Neural progenitor cell (in vitro differentiated cells): ENCODE measurements at regions not wholly inside any gene's neighbourhood (a gene's known extent, or its start where the extent isn't known, plus 50 kb on each side); places are given as distances from the start of the nearest gene placed in this dataset.
"Not testable (repeated sequence)": the region's sequence is repeated elsewhere in the genome, so short reads cannot be mapped to it uniquely, and the experiment has no call there.

Experiments used
- DNase-seq: peaks from one replicate; pipeline ENCODE4 v3.0.0-alpha.2; 2016; ENCODE audit warnings: low spot score
- H2AFZ ChIP-seq: fragments of 200-600 bp; sonication (generic); replicated peaks from 2 replicates; pipeline ENCODE4 v1.6.1; 2016; ENCODE audit warnings: antibody characterized with exemption
- H3F3A ChIP-seq: fragments of 200-600 bp; sonication (generic); 2 replicates; pipeline ENCODE4 v1.6.1; 2016; ENCODE audit warnings: antibody characterized with exemption, low read depth
- H3K27ac ChIP-seq: fragments of 200-600 bp; sonication (generic); 2 replicates; pipeline ENCODE4 v1.5.1; 2016; ENCODE audit warnings: mild to moderate bottlenecking
- H3K27me3 ChIP-seq: fragments of 200-600 bp; sonication (generic); 2 replicates; pipeline ENCODE4 v1.6.1; 2016; ENCODE audit warnings: mild to moderate bottlenecking, moderate library complexity
- H3K36me3 ChIP-seq: fragments of 200-600 bp; sonication (generic); 2 replicates; pipeline ENCODE4 v1.5.1; 2016
- H3K4me1 ChIP-seq: fragments of 200-600 bp; sonication (generic); 2 replicates; pipeline ENCODE4 v1.6.1; 2016; ENCODE audit warnings: mixed run types
- H3K4me2 ChIP-seq: fragments of 200-600 bp; sonication (generic); 2 replicates; pipeline ENCODE4 v1.6.1; 2016
- H3K4me3 ChIP-seq: fragments of 200-600 bp; sonication (generic); 2 replicates; pipeline ENCODE4 v1.5.1; 2016
- H3K79me2 ChIP-seq: fragments of 200-600 bp; sonication (generic); 2 replicates; pipeline ENCODE4 v1.6.1; 2016; ENCODE audit warnings: low read depth
- H3K9ac ChIP-seq: fragments of 200-600 bp; sonication (generic); 2 replicates; pipeline ENCODE4 v1.6.1; 2016
- H3K9me3 ChIP-seq: fragments of 200-600 bp; sonication (generic); 2 replicates; pipeline ENCODE4 v1.5.1; 2016; ENCODE audit warnings: low read depth
- H4K20me1 ChIP-seq: fragments of 200-600 bp; sonication (generic); 2 replicates; pipeline ENCODE4 v1.6.1; 2016; ENCODE audit warnings: low read depth
- H3K27ac Mint-ChIP-seq: 3 replicates; pipeline ENCODE4 v1.8.0; 2021; ENCODE audit warnings: mixed read lengths
- H3K27me3 Mint-ChIP-seq: 2 replicates; pipeline ENCODE4 v1.8.0; 2022; ENCODE audit warnings: low read depth, mild to moderate bottlenecking, inconsistent platforms, moderate library complexity, mixed read lengths; ENCODE audit not compliant: insufficient read depth
- H3K36me3 Mint-ChIP-seq: 3 replicates; pipeline ENCODE4 v1.8.0; 2021; ENCODE audit warnings: mixed read lengths
- H3K4me1 Mint-ChIP-seq: 3 replicates; pipeline ENCODE4 v1.8.0; 2021; ENCODE audit warnings: mixed read lengths
- H3K4me3 Mint-ChIP-seq: 3 replicates; pipeline ENCODE4 v1.8.0; 2021; ENCODE audit warnings: mild to moderate bottlenecking, moderate library complexity, mixed read lengths
- H3K9me3 Mint-ChIP-seq: 3 replicates; pipeline ENCODE4 v1.8.0; 2020; ENCODE audit warnings: mixed read lengths
- EZH2 ChIP-seq: fragments of 200-600 bp; sonication (generic); IDR thresholded peaks from 2 replicates; pipeline ENCODE4 v1.6.1; 2017; ENCODE audit warnings: antibody characterized with exemption, mild to moderate bottlenecking, moderate library complexity
- EZH2phosphoT487 ChIP-seq: fragments of 200-600 bp; sonication (generic); IDR thresholded peaks from 2 replicates; pipeline ENCODE4 v1.6.1; 2017; ENCODE audit warnings: antibody characterized with exemption
- TF ChIP-seq, protein P1 (sequence below): fragments of 200-600 bp; sonication (generic); IDR thresholded peaks from 2 replicates; pipeline ENCODE4 v1.5.1; 2017; ENCODE audit warnings: antibody characterized with exemption, mild to moderate bottlenecking

DNA sequence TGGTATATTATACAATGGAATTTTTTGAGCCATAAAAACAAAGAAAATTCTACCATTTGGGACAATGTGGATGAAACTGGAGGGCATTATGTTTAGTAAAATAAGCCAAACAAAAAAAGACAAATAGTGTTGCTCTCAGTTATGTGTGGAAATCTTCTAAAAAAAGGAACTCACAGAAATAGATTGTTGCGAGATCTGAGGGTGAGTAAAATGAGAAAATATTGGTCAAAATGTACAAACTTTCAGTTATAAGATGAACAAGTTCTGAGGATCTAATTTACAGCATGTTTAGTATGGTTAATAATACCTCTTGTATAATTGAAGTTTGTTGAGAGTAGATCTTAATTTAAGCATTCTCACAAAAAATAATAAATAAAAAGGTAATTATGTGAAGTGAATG, 291.2 kb downstream of the KIF20B start:
- Histone ChIP-seq H3K4me2 (no peak overlapping the region), H3K9ac (no peak overlapping the region), H3K27me3 (no peaks in the 10 kb centered on the region), H4K20me1 (no peaks in the 10 kb centered on the region), H3K36me3 (no peaks in the 10 kb centered on the region), H3K4me3 (no peak overlapping the region), H3K27ac (no peak overlapping the region), H3K9me3 (no peaks in the 10 kb centered on the region), H3K79me2 (no peaks in the 10 kb centered on the region), H2AFZ (no peak overlapping the region), H3K4me1 (no peaks in the 10 kb centered on the region), H3F3A (no peaks in the 10 kb centered on the region)
- no peaks in the 10 kb centered on the region for H3K4me1 Mint-ChIP-seq
- H3K4me3 Mint-ChIP-seq, result no peak overlapping the region
- peaks cover 2% of the 10 kb centered on the region for H3K27me3 Mint-ChIP-seq
- TF ChIP-seq EZH2 (no peak), EZH2phosphoT487 (no peak)
- TF ChIP-seq, protein P1, sequence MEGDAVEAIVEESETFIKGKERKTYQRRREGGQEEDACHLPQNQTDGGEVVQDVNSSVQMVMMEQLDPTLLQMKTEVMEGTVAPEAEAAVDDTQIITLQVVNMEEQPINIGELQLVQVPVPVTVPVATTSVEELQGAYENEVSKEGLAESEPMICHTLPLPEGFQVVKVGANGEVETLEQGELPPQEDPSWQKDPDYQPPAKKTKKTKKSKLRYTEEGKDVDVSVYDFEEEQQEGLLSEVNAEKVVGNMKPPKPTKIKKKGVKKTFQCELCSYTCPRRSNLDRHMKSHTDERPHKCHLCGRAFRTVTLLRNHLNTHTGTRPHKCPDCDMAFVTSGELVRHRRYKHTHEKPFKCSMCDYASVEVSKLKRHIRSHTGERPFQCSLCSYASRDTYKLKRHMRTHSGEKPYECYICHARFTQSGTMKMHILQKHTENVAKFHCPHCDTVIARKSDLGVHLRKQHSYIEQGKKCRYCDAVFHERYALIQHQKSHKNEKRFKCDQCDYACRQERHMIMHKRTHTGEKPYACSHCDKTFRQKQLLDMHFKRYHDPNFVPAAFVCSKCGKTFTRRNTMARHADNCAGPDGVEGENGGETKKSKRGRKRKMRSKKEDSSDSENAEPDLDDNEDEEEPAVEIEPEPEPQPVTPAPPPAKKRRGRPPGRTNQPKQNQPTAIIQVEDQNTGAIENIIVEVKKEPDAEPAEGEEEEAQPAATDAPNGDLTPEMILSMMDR, result no peak
- H3K27ac Mint-ChIP-seq, result no peak overlapping the region
- DNase-seq, result no peak
- peaks cover 2% of the 10 kb centered on the region for H3K9me3 Mint-ChIP-seq
- H3K36me3 Mint-ChIP-seq, result no peaks in the 10 kb centered on the region

DNA sequence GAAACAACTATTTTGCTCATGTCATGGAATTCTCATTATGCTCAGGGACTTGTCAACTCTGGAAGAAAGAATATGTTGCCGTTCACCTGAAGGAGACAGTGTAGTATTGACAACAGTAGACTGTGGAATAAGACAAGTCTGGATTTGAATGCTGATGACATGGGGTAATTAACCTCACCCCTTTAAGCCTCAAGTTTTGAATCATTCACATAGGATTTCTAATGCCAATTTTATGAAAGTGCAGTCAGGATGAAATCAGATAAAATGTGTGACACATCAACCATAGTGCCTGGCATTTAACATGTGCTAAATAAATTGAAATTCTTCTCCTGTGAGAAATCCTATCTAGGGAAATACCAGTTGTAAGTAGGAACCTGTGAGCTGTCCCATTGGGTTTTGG, 305.8 kb downstream of the KIF20B start:
- H3K27me3 ChIP-seq, result peaks cover 42% of the 10 kb centered on the region
- H3K27ac Mint-ChIP-seq, result no peak overlapping the region
- no peak overlapping the region for H3K4me2 ChIP-seq
- H3K27me3 Mint-ChIP-seq, result peaks cover 3% of the 10 kb centered on the region
- DNase-seq, result no peak
- H3F3A ChIP-seq, result no peaks in the 10 kb centered on the region
- no peak overlapping the region for H2AFZ ChIP-seq
- peaks cover 8% of the 10 kb centered on the region for H3K4me1 Mint-ChIP-seq
- H3K4me3 Mint-ChIP-seq, result no peak overlapping the region
- H3K4me1 ChIP-seq, result no peaks in the 10 kb centered on the region
- H3K36me3 ChIP-seq, result no peaks in the 10 kb centered on the region
- no peak for TF ChIP-seq EZH2
- TF ChIP-seq EZH2phosphoT487, result no peak
- TF ChIP-seq, protein P1, result no peak
- peaks cover 5% of the 10 kb centered on the region for H3K9me3 ChIP-seq
- no peak overlapping the region for H3K27ac ChIP-seq
- peaks cover 7% of the 10 kb centered on the region for H3K9me3 Mint-ChIP-seq
- H3K79me2 ChIP-seq, result no peaks in the 10 kb centered on the region
- H3K4me3 ChIP-seq, result no peak overlapping the region
- no peaks in the 10 kb centered on the region for H4K20me1 ChIP-seq
- no peaks in the 10 kb centered on the region for H3K36me3 Mint-ChIP-seq
- no peak overlapping the region for H3K9ac ChIP-seq

DNA sequence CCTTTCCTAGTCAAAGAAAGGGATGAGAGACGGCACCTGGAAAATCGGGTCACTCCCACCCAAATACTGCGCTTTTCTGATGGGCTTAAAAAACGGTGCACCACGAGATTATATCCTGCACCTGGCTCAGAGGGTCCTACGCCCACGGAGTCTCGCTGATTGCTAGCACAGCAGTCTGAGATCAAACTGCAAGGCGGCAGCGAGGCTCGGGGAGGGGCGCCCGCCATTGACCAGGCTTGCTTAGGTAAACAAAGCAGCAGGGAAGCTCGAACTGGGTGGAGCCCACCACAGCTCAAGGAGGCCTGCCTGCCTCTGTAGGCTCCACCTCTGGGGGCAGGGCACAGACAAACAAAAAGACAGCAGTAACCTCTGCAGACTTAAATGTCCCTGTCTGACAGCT, 309.9 kb downstream of the KIF20B start:
- not testable (repeated sequence) for DNase-seq, H3K27ac Mint-ChIP-seq, H3K4me1 ChIP-seq, H4K20me1 ChIP-seq, H3F3A ChIP-seq, H3K9me3 Mint-ChIP-seq, H3K36me3 ChIP-seq, H3K27me3 Mint-ChIP-seq, H3K4me1 Mint-ChIP-seq, H3K27ac ChIP-seq, H3K9me3 ChIP-seq, H3K36me3 Mint-ChIP-seq, H3K79me2 ChIP-seq, H3K9ac ChIP-seq, H2AFZ ChIP-seq, H3K4me3 Mint-ChIP-seq
- peak overlapping the region; percentile 42 for H3K4me3 ChIP-seq
- H3K27me3 ChIP-seq, result peaks cover 42% of the 10 kb centered on the region
- peak overlapping the region; percentile 67 for H3K4me2 ChIP-seq

DNA sequence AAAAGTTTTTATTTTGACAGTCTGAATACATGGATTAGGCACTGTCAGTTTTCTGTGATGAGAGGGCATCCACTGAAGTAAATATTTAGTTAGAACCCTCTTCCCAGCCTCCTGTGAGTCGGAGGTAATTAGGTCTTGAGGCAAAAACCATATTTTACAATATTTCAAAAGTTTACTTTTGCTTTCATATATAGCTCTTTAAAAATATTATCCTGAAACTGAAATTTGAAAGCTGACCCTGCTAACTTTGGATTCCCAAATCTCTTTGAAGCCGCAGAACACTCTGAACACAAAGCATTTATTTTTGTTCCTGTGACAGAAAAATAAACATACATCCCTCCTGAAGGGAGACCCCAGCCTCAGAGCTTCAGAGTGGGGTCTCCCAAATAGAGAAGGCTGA, 317.4 kb downstream of the KIF20B start:
- H3K4me1 ChIP-seq, result no peaks in the 10 kb centered on the region
- Mint-ChIP-seq H3K9me3 (no peaks in the 10 kb centered on the region), H3K4me3 (no peak overlapping the region), H3K36me3 (no peaks in the 10 kb centered on the region), H3K27me3 (no peaks in the 10 kb centered on the region), H3K4me1 (no peaks in the 10 kb centered on the region), H3K27ac (no peak overlapping the region)
- H3K4me2 ChIP-seq, result no peak overlapping the region
- TF ChIP-seq EZH2 (no peak), EZH2phosphoT487 (no peak)
- TF ChIP-seq, protein P1, result no peak
- no peak for DNase-seq
- no peaks in the 10 kb centered on the region for H3F3A ChIP-seq
- no peak overlapping the region for H3K4me3 ChIP-seq
- H3K9ac ChIP-seq, result no peak overlapping the region
- no peaks in the 10 kb centered on the region for H4K20me1 ChIP-seq
- H3K79me2 ChIP-seq, result no peaks in the 10 kb centered on the region
- H3K9me3 ChIP-seq, result no peaks in the 10 kb centered on the region
- no peak overlapping the region for H2AFZ ChIP-seq
- H3K36me3 ChIP-seq, result no peaks in the 10 kb centered on the region
- no peaks in the 10 kb centered on the region for H3K27me3 ChIP-seq
- H3K27ac ChIP-seq, result no peak overlapping the region
